HTR-8/SVneo (cell line): ENCODE measurements at regions not wholly inside any gene's neighbourhood (a gene's known extent, or its start where the extent isn't known, plus 50 kb on each side); places are given as distances from the start of the nearest gene placed in this dataset.
"Not testable (repeated sequence)": the region's sequence is repeated elsewhere in the genome, so short reads cannot be mapped to it uniquely, and the experiment has no call there.

ENCODE experiments used
- DNase-seq: peaks from one replicate; pipeline ENCODE4 v3.0.0; 2011; ENCODE audit warnings: low spot score, mixed read lengths; ENCODE audit not compliant: insufficient read length
- FAIRE-seq: peaks from 2 replicates; lab custom pipeline; 2011; peaks lifted over from hg19 to GRCh38; lab: Jason Lieb, UNC

GRCh38 chr2:241996100-241996499, 126.6 kb downstream of the RTP5 start:
- no peak for FAIRE-seq

GRCh38 chr2:241997017-241997416, 127.5 kb downstream of the RTP5 start:
- FAIRE-seq, result no peak
- no peak for DNase-seq

More at GRCh38 chr2:241996100-241996499, 126.6 kb downstream of the RTP5 start:
- no peak for DNase-seq

GRCh38 chr2:241999184-241999583, 129.7 kb downstream of the RTP5 start:
- FAIRE-seq (no peak), DNase-seq (no peak)

GRCh38 chr2:242001853-242002252, 132.3 kb downstream of the RTP5 start:
- no peak for FAIRE-seq

GRCh38 chr2:242002944-242003343, 133.4 kb downstream of the RTP5 start:
- FAIRE-seq, result no peak

More at GRCh38 chr2:242001853-242002252, 132.3 kb downstream of the RTP5 start:
- no peak for DNase-seq

GRCh38 chr2:242004223-242004901, 134.8 kb downstream of the RTP5 start:
- FAIRE-seq (no peak), DNase-seq (no peak)

More at GRCh38 chr2:242002944-242003343, 133.4 kb downstream of the RTP5 start:
- DNase-seq, result no peak

- no peak for FAIRE-seq
- no peak for DNase-seq
These were observed 135.3 kb downstream of the RTP5 start for GRCh38 chr2:242004902-242005230.

GRCh38 chr2:242006091-242006634, 136.6 kb downstream of the RTP5 start:
- not testable (repeated sequence) for DNase-seq

GRCh38 chr2:242008908-242009307, 139.4 kb downstream of the RTP5 start:
- not testable (repeated sequence) for FAIRE-seq

More at GRCh38 chr2:242006091-242006634, 136.6 kb downstream of the RTP5 start:
- FAIRE-seq, result not testable (repeated sequence)

GRCh38 chr2:242009846-242010245, 140.3 kb downstream of the RTP5 start:
- not testable (repeated sequence) for DNase-seq, FAIRE-seq

More at GRCh38 chr2:242008908-242009307, 139.4 kb downstream of the RTP5 start:
- DNase-seq, result not testable (repeated sequence)

- FAIRE-seq, DNase-seq: not testable (repeated sequence)
These were observed 141.0 kb downstream of the RTP5 start for GRCh38 chr2:242010252-242011166.

GRCh38 chr2:242011167-242011513, 141.6 kb downstream of the RTP5 start:
- FAIRE-seq, result no peak

GRCh38 chr2:242011516-242011915, 142.0 kb downstream of the RTP5 start:
- no peak for FAIRE-seq
- DNase-seq, result no peak

More at GRCh38 chr2:242011167-242011513, 141.6 kb downstream of the RTP5 start:
- DNase-seq, result no peak

- DNase-seq, result no peak
These were observed 142.6 kb downstream of the RTP5 start for GRCh38 chr2:242011991-242012764.

GRCh38 chr2:242012956-242013764, 143.6 kb downstream of the RTP5 start:
- FAIRE-seq (no peak), DNase-seq (no peak)

More at GRCh38 chr2:242011991-242012764, 142.6 kb downstream of the RTP5 start:
- FAIRE-seq, result no peak

- no peak for FAIRE-seq
- DNase-seq, result no peak
These were observed 144.2 kb downstream of the RTP5 start for GRCh38 chr2:242013771-242014170.

GRCh38 chr2:242015108-242016065, 145.9 kb downstream of the RTP5 start:
- FAIRE-seq (no peak), DNase-seq (no peak)

- DNase-seq, result no peak
- no peak for FAIRE-seq
These were observed 147.6 kb downstream of the RTP5 start for GRCh38 chr2:242017086-242017485.
